ENCODE measurements at regions not wholly inside any gene's neighbourhood (a gene's known extent, or its start where the extent isn't known, plus 50 kb on each side); places are given as distances from the start of the nearest gene placed in this dataset.

DNA sequence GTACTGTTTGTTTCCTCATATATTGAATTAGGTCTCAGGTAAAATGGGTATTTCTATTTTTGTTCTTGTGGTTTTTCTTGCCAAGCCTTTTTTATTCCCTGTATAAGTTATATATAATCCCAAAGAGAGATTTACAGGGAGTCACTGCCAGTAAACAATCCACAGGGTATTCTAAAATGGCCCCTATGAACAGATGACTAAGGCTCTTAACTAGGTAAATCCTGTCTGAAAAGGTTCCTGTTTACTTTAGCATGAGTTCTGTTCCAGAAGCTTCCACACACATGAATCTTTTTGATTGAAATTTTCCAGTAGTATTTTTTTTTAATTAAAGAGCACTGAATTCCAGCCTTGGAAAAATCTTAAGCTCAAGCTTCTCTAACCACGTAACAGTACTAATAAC lies 552.8 kb upstream of the CCDC179 start:
- TF ChIP-seq EP300 (IDR thresholded peaks at IDR 0.05): no peak
- TF ChIP-seq, protein P1, sequence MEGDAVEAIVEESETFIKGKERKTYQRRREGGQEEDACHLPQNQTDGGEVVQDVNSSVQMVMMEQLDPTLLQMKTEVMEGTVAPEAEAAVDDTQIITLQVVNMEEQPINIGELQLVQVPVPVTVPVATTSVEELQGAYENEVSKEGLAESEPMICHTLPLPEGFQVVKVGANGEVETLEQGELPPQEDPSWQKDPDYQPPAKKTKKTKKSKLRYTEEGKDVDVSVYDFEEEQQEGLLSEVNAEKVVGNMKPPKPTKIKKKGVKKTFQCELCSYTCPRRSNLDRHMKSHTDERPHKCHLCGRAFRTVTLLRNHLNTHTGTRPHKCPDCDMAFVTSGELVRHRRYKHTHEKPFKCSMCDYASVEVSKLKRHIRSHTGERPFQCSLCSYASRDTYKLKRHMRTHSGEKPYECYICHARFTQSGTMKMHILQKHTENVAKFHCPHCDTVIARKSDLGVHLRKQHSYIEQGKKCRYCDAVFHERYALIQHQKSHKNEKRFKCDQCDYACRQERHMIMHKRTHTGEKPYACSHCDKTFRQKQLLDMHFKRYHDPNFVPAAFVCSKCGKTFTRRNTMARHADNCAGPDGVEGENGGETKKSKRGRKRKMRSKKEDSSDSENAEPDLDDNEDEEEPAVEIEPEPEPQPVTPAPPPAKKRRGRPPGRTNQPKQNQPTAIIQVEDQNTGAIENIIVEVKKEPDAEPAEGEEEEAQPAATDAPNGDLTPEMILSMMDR (IDR thresholded peaks at IDR 0.05): no peak

Data from suprapubic skin (tissue), 3 donors.